Activated T-helper 2 cell treated with anti-CD3 and anti-CD28 coated beads, Interferon-gamma antibody, Interleukin-2, Interleukin-4, amounts not matched to agents 10 μg/mL and 5 μg/mL and 100 μg/mL, durations not matched to agents 14 hours and 24 hours and 36 hours (primary cell): ENCODE measurements at regions not wholly inside any gene's neighbourhood (a gene's known extent, or its start where the extent isn't known, plus 50 kb on each side); places are given as distances from the start of the nearest gene placed in this dataset.

Source experiments
- DNase-seq: peaks from one replicate; pipeline ENCODE4 v3.0.0; 2021; ENCODE audit warnings: low spot score
- H3K27ac Mint-ChIP-seq: one replicate; pipeline ENCODE4 v1.8.0; 2021; ENCODE audit warnings: mixed read lengths
- H3K27me3 Mint-ChIP-seq: one replicate; pipeline ENCODE4 v1.8.0; 2021; ENCODE audit warnings: low read depth, mixed read lengths
- H3K36me3 Mint-ChIP-seq: one replicate; pipeline ENCODE4 v1.8.0; 2021; ENCODE audit warnings: low read depth, mixed read lengths
- H3K4me1 Mint-ChIP-seq: one replicate; pipeline ENCODE4 v1.8.0; 2021; ENCODE audit warnings: low read depth, mixed read lengths
- H3K4me3 Mint-ChIP-seq: one replicate; pipeline ENCODE4 v1.8.0; 2021; ENCODE audit warnings: low read depth, mild to moderate bottlenecking, moderate library complexity, mixed read lengths
- H3K9me3 Mint-ChIP-seq: one replicate; pipeline ENCODE4 v1.8.0; 2021; ENCODE audit warnings: mixed read lengths
- intact Hi-C: fragments of 100-400 bp; cut with micrococcal nuclease; formaldehyde crosslinking; loops from one replicate; pipeline ENCODE4 v1.15.1; 2023

DNA sequence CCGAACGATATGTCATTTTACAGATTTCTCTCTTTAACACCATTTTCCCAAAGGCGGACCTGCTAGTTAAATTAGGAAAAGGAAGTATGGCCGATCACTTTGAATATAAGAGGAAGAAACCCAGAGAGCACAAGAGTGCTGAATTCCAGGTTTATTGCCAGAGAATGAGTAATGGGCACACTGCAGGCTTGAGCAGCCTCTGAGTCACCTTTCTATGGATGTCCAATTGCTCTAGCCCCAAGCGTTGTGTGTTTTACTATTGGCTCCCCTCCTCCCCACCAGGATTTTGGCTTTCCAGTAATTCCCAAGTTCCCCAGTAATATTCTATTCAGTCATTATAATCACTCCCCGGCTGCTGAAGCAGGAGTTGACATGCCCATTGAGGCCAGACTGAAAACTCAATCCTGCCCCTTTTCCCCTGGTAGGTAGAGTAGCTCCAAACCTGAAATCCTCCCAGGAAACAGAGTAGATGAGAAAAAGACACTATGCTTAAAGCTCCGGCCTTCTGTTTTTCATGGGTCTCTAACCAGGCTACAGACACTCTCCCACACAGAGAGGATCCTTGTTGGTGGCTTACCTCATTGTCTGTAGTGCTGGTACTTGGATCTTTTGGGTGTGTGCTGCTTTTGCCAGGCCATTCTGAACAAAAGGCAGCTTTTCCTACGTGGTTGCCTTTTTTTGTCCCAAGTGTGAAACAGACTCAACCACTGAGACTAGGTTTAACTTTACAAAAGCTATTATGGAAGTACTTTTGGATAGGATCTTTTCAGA, 704.3 kb upstream of the FLRT2 start:
- Mint-ChIP-seq H3K36me3 (no peaks in the 10 kb centered on the region), H3K9me3 (peaks cover 43% of the 10 kb centered on the region), H3K27ac (no peak overlapping the region), H3K4me1 (no peaks in the 10 kb centered on the region), H3K27me3 (no peaks in the 10 kb centered on the region), H3K4me3 (no peak overlapping the region)
- DNase-seq = no peak
- intact Hi-C loops = no loop called here

DNA sequence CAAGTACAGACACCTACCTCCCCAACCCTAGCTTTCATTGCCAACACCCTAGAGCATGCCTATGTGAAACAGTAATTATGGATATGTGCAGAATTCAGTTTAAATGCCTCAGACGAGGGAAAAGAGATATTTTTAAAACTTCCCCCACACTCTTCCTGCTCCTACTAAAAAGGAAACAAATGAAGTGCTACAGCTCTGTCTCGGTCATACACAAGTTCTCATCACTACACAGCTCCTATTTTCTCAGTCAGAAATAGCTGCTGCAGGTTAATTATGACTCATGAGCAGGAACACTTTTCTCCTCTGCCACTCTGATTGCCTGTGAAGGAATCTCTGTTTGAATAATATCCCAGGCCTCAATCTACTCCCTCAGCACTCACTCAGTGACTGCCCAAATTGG, 703.6 kb upstream of the FLRT2 start:
- intact Hi-C loops = no loop called here
- peaks cover 43% of the 10 kb centered on the region for H3K9me3 Mint-ChIP-seq
- no peaks in the 10 kb centered on the region for H3K27me3 Mint-ChIP-seq
- H3K4me1 Mint-ChIP-seq = no peaks in the 10 kb centered on the region
- H3K36me3 Mint-ChIP-seq = no peaks in the 10 kb centered on the region
- no peak for DNase-seq
- no peak overlapping the region for H3K4me3 Mint-ChIP-seq
- no peak overlapping the region for H3K27ac Mint-ChIP-seq

DNA sequence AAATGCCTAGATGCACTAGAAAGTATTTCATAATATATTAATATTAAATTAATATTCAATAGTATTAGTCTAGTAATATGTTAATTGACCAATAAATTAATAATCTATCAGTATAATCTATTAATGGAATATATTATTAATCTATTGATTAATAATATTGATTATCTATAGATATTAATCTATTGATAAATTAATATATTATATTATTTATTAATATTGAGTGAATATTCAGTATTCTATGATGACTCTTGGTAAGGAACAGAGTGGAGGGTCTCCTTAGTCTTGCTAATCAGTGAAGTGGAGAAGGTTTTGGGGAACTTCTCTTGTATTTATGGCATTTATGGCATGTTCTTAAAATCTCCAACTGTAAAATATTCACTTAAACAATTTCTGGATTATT, 679.3 kb upstream of the FLRT2 start:
- DNase-seq = no peak
- no peak overlapping the region for H3K4me3 Mint-ChIP-seq
- intact Hi-C loops = no loop called here
- H3K36me3 Mint-ChIP-seq = no peaks in the 10 kb centered on the region
- no peaks in the 10 kb centered on the region for H3K27me3 Mint-ChIP-seq
- no peaks in the 10 kb centered on the region for H3K4me1 Mint-ChIP-seq
- no peak overlapping the region for H3K27ac Mint-ChIP-seq
- H3K9me3 Mint-ChIP-seq = peaks cover 34% of the 10 kb centered on the region

DNA sequence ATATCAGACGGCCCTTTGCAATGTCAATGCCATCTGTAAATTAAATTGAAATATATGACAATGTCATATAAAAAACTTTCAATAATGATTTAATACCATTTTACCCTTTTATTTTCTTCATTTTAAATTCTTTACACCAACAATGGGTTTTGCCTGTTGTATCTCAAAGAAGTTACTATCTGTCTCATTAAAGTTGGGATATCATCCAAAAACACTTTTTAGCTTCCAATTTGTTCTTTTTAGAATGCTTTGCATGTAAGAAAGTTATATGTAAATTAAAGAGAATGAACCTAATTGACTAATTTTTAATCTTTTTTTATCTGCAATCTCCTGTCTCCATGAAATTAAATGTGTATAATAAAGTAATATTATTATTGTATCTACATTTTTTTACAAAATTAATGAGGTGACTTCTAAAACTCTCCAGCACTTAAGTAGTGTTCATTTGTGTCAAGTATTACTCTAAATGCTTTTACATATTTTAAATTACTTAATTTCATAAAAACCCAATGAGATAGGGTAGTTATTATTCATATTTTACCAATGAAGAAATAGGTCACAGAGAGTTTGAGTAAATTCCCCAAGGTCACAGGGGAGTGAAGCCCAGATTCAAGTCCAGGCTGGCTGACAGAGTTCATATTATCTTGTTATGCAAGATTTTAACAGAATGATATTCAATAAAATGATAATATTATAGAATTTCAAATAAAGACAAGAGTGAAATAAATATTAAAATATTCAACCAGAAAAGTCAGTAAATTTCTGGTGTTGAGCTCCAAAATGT, 673.0 kb upstream of the FLRT2 start:
- intact Hi-C loops = no loop called here
- Mint-ChIP-seq H3K9me3 (peaks cover 40% of the 10 kb centered on the region), H3K27me3 (no peaks in the 10 kb centered on the region), H3K4me1 (no peaks in the 10 kb centered on the region), H3K4me3 (no peak overlapping the region), H3K36me3 (no peaks in the 10 kb centered on the region), H3K27ac (no peak overlapping the region)
- DNase-seq = no peak

DNA sequence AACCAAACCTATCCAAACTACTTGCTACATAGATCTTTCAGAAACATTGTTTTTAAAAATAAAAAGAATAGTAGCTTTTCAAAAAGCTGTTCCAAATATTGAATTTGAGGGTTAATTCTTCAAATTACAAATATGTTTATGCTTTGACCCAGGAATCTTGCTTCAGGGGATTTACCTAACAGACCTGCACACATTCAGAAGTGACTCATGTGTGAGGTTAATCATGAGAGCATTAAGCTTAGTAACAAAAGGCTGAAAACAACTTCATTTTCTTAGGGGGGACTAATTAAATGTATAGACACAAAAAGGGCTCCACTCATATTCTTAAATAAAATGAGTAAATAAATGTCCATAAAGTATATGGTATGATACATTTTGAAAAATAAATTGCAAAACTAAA, 672.4 kb upstream of the FLRT2 start:
- intact Hi-C loops = no loop called here
- Mint-ChIP-seq H3K36me3 (no peaks in the 10 kb centered on the region), H3K9me3 (peaks cover 47% of the 10 kb centered on the region), H3K27me3 (no peaks in the 10 kb centered on the region), H3K4me3 (no peak overlapping the region), H3K27ac (no peak overlapping the region), H3K4me1 (no peaks in the 10 kb centered on the region)
- DNase-seq = no peak

DNA sequence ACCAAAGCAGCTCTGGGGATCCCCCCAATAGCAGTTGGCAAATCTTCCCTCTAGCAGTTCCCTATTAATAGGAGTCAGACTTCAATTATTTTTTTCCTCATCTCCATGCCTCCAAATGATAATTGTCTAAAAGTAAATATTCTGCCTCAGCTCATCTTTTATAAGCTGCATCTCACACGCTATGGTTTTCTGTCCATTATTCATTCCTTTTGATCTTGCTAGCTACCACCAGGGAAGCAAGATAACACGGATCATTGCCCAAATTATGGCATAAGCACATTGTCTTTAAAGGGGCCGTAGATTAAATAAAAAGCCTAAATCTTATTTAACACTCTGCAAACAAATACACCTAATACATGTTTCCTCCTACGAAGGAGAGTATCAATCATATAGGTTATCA, 670.8 kb upstream of the FLRT2 start:
- H3K36me3 Mint-ChIP-seq = no peaks in the 10 kb centered on the region
- peaks cover 57% of the 10 kb centered on the region for H3K9me3 Mint-ChIP-seq
- no peak for DNase-seq
- intact Hi-C loops = no loop called here
- no peak overlapping the region for H3K4me3 Mint-ChIP-seq
- H3K27ac Mint-ChIP-seq = no peak overlapping the region
- no peaks in the 10 kb centered on the region for H3K27me3 Mint-ChIP-seq
- H3K4me1 Mint-ChIP-seq = no peaks in the 10 kb centered on the region

DNA sequence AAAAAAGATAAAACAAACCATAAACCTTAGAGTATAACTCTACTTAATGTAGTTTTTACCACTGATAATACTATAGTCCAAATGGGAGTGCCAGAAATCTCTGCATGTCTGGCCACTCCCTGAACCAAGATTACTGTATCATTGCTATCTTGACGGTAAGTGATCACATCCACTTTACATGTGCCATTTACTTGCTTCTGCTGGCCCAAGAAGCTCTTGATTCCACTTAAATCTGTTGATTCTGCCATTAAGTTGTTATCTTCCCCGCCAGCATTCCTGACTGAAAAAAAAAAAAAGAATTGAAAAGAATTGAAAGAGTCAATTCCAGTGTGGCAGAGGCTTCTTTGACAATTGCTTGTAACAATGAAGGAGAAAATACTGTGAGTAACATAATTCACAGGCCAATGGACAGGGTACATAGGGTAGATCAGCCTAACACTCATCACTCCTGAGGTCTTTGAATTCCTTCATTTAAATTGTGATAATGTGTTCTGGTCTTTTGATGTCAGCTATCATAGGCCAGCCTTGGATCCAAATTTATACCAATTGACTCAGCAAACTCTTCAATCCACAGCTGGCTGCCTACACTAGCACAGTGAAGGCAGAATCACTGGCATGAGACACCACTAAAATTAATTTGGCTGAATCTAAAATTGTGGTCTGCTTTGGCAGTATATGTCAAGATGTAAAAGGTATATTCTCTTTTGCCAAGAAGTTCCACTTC, 665.2 kb upstream of the FLRT2 start:
- peaks cover 52% of the 10 kb centered on the region for H3K9me3 Mint-ChIP-seq
- no peaks in the 10 kb centered on the region for H3K4me1 Mint-ChIP-seq
- H3K36me3 Mint-ChIP-seq = no peaks in the 10 kb centered on the region
- H3K4me3 Mint-ChIP-seq = no peak overlapping the region
- intact Hi-C loops = no loop called here
- no peak overlapping the region for H3K27ac Mint-ChIP-seq
- DNase-seq = no peak
- no peaks in the 10 kb centered on the region for H3K27me3 Mint-ChIP-seq

DNA sequence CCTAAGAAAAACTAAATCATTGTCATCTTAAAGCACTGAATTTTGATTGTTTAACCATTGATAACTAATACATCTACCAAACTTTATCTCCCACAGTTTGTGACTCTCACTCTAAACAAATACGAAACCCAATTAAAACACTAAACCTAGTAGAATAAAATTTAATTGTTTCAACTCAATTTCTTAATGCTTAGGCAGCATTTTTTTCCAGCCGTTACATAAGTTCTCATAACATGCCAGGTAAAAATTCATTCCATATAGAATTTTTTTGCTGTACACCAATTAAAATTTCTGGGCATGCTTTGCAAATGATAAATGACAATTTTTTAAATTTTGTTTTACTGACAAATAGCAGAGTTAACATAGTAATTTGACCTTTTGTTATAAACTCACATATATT, 658.2 kb upstream of the FLRT2 start:
- Mint-ChIP-seq H3K27me3 (no peaks in the 10 kb centered on the region), H3K4me3 (no peak overlapping the region), H3K4me1 (no peaks in the 10 kb centered on the region), H3K9me3 (peaks cover 18% of the 10 kb centered on the region), H3K36me3 (no peaks in the 10 kb centered on the region), H3K27ac (no peak overlapping the region)
- intact Hi-C loops = no loop called here
- no peak for DNase-seq

DNA sequence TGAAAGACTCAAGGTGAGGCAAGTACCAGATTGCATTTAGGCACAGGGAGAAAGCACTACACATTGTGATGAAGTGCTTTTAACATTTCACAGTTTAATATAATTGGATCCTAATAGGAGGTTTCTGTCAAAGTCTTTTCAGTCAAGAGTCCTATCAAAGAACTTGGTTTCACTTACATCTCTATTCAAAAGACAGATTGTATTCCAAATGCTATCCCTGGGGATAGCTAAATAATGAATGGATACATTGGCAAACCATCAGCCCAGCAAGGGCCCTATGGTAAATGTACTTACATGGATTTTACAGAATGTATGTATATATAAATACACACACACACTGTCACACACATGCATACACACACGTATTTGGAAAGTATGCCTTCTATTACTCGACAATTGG, 655.5 kb upstream of the FLRT2 start:
- Mint-ChIP-seq H3K36me3 (no peaks in the 10 kb centered on the region), H3K27ac (no peak overlapping the region), H3K4me1 (no peaks in the 10 kb centered on the region), H3K9me3 (peaks cover 21% of the 10 kb centered on the region), H3K4me3 (no peak overlapping the region), H3K27me3 (no peaks in the 10 kb centered on the region)
- no peak for DNase-seq
- intact Hi-C loops = no loop called here

DNA sequence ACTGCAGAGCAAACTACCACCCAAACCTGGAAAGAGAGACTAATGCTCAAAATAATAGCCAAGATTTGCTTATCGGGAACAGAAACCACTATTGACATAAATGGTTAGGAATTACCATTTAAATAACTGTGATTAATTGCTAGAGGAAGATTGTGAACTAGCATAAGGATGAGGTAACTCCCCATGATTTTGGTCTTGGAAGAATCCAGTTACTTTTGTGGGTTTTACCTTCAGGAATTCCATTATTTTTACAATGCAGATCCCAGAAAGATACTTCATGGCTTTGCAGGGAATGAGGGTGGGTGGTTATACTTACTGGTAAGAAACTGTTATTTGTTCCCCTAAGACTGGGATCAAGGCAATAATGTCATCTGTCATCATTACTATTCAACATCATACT, 652.9 kb upstream of the FLRT2 start:
- intact Hi-C loops = no loop called here
- peaks cover 24% of the 10 kb centered on the region for H3K9me3 Mint-ChIP-seq
- DNase-seq = no peak
- H3K4me3 Mint-ChIP-seq = no peak overlapping the region
- H3K4me1 Mint-ChIP-seq = no peaks in the 10 kb centered on the region
- H3K27me3 Mint-ChIP-seq = no peaks in the 10 kb centered on the region
- H3K36me3 Mint-ChIP-seq = no peaks in the 10 kb centered on the region
- no peak overlapping the region for H3K27ac Mint-ChIP-seq

DNA sequence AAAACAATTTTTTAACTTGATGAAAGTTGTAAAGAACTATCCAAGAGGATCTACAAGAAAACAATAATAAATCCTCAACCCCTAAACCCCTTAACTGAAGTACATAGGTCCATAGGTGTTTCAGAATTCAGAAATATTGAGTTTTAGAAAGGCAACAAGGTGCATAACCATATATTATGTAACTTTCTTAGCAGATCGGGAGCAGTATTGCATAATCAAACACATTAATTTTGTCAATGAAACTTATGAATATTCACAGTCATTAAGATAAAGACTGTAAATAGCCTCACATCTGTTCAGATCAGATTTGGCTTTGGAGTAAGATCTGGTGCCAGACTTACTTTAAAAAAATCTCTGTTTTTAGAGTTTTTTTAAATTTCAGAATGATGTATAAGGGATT, 647.1 kb upstream of the FLRT2 start:
- H3K4me1 Mint-ChIP-seq = no peaks in the 10 kb centered on the region
- peaks cover 17% of the 10 kb centered on the region for H3K9me3 Mint-ChIP-seq
- intact Hi-C loops = no loop called here
- no peaks in the 10 kb centered on the region for H3K36me3 Mint-ChIP-seq
- H3K27ac Mint-ChIP-seq = no peak overlapping the region
- DNase-seq = no peak
- no peaks in the 10 kb centered on the region for H3K27me3 Mint-ChIP-seq
- H3K4me3 Mint-ChIP-seq = no peak overlapping the region

DNA sequence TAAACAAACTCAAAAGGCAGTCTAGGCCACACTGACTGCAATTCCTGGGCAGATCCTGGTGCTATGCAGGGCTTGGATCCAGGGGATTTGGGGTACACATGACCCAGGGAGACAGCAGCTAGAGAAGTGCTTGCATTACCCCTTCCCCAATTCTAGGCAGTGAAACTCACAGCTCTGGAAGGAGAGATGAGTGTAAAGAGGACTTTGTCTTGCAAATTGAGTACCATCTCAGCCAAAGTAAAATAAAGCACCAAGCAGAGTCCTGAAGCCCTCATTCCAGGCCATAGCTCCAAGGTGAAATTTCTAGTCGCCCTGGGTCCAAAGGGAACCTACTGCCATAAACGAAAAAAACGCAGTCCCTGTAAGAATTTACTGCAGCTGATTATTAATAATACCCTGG, 644.9 kb upstream of the FLRT2 start:
- no peak for DNase-seq
- peaks cover 21% of the 10 kb centered on the region for H3K9me3 Mint-ChIP-seq
- no peaks in the 10 kb centered on the region for H3K27me3 Mint-ChIP-seq
- intact Hi-C loops = no loop called here
- no peak overlapping the region for H3K27ac Mint-ChIP-seq
- no peaks in the 10 kb centered on the region for H3K4me1 Mint-ChIP-seq
- H3K4me3 Mint-ChIP-seq = no peak overlapping the region
- H3K36me3 Mint-ChIP-seq = no peaks in the 10 kb centered on the region

DNA sequence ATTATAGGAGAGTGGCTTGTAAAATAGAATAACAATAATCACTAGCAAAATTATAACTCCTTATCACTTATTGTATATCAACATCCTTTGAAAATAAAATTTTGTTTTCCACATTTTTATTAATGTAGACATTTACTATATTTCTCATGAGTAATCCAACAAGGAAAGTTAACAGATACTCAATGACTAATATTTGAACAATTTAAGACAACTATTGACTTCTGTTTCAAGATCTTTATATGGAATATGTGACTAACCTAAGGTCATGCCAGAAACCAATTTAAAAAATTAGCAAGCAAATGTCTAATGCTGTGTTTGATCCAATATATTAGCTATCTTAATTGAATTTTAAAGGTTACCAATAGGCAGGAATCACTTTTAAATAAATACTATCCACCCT, 638.5 kb upstream of the FLRT2 start:
- intact Hi-C loops = no loop called here
- Mint-ChIP-seq H3K27ac (no peak overlapping the region), H3K4me3 (no peak overlapping the region), H3K36me3 (no peaks in the 10 kb centered on the region), H3K4me1 (no peaks in the 10 kb centered on the region), H3K27me3 (no peaks in the 10 kb centered on the region), H3K9me3 (peaks cover 23% of the 10 kb centered on the region)
- DNase-seq = no peak
